SK-N-SH treated with all-trans-retinoic acid at 6 μM for 48 hours (cell line): ENCODE measurements at regions not wholly inside any gene's neighbourhood (a gene's known extent, or its start where the extent isn't known, plus 50 kb on each side); places are given as distances from the start of the nearest gene placed in this dataset.

Source experiments
- ARNTL ChIP-seq: fragments of 450-650 bp; formaldehyde crosslinking; IDR thresholded peaks from 2 replicates; pipeline ENCODE4 v1.5.0; 2020; ENCODE audit warnings: low read depth, mild to moderate bottlenecking, moderate library complexity, borderline replicate concordance
- CSDC2 ChIP-seq: fragments of 250-450 bp; sonication (Bioruptor Pico); IDR thresholded peaks from 2 replicates; pipeline ENCODE4 v1.5.0; 2020; ENCODE audit warnings: mild to moderate bottlenecking, moderate library complexity
- CSRNP3 ChIP-seq: fragments of 250-450 bp; sonication (Bioruptor Pico); IDR thresholded peaks from 2 replicates; pipeline ENCODE4 v1.5.1; 2021; ENCODE audit warnings: mild to moderate bottlenecking, moderate library complexity
- GLIS3 ChIP-seq: fragments of 250-450 bp; sonication (Bioruptor Pico); IDR thresholded peaks from 2 replicates; pipeline ENCODE4 v1.5.0; 2020; ENCODE audit warnings: mild to moderate bottlenecking, moderate library complexity
- ISL1 ChIP-seq: fragments of 250-450 bp; sonication (Bioruptor Pico); IDR thresholded peaks from 2 replicates; pipeline ENCODE4 v2.1.2; 2022; ENCODE audit warnings: mild to moderate bottlenecking, moderate library complexity
- PATZ1 ChIP-seq: fragments of 250-450 bp; sonication (Bioruptor Pico); IDR thresholded peaks from 2 replicates; pipeline ENCODE4 v1.8.0; 2020; ENCODE audit warnings: mild to moderate bottlenecking, moderate library complexity, borderline replicate concordance
- POU6F1 ChIP-seq: fragments of 250-450 bp; sonication (Bioruptor Pico); IDR thresholded peaks from 2 replicates; pipeline ENCODE4 v1.8.0; 2021; ENCODE audit warnings: low read depth, mild to moderate bottlenecking, moderate library complexity, borderline replicate concordance
- TSHZ2 ChIP-seq: fragments of 250-450 bp; sonication (Bioruptor Pico); IDR thresholded peaks from 2 replicates; pipeline ENCODE4 v1.5.0; 2020; ENCODE audit warnings: mild to moderate bottlenecking, moderate library complexity
- ZC3H10 ChIP-seq: fragments of 250-450 bp; sonication (Bioruptor Pico); IDR thresholded peaks from 2 replicates; pipeline ENCODE4 v1.5.1; 2021; ENCODE audit warnings: mild to moderate bottlenecking, moderate library complexity
- ZFP3 ChIP-seq: fragments of 250-450 bp; sonication (Bioruptor Pico); IDR thresholded peaks from 2 replicates; pipeline ENCODE4 v1.5.0; 2020; ENCODE audit warnings: mild to moderate bottlenecking, moderate library complexity

- no peak for TF ChIP-seq ZFP3 (CRISPR knock-in tag)
- no peak for TF ChIP-seq PATZ1
- TF ChIP-seq CSRNP3 (CRISPR knock-in tag) = no peak
- TF ChIP-seq TSHZ2 = no peak
- TF ChIP-seq CSDC2 (CRISPR knock-in tag) = no peak
- TF ChIP-seq POU6F1 (CRISPR knock-in tag) = no peak
- TF ChIP-seq ISL1 (CRISPR knock-in tag) = no peak
- no peak for TF ChIP-seq ARNTL (CRISPR knock-in tag)
- TF ChIP-seq GLIS3 (CRISPR knock-in tag) = no peak
- TF ChIP-seq ZC3H10 (CRISPR knock-in tag) = no peak
Observed at GRCh38 chr12:5139751-5140150, 96.1 kb downstream of the KCNA5 start.
